ENCODE measurements at regions not wholly inside any gene's neighbourhood (a gene's known extent, or its start where the extent isn't known, plus 50 kb on each side); places are given as distances from the start of the nearest gene placed in this dataset.

- H3K36me3 Mint-ChIP-seq, result no peaks in the 10 kb centered on the region
- peaks cover 8% of the 10 kb centered on the region for H3K27me3 Mint-ChIP-seq
- H3K4me3 Mint-ChIP-seq, result no peak overlapping the region
- no peak for DNase-seq
- no peak overlapping the region for H3K27ac Mint-ChIP-seq
- H3K9me3 Mint-ChIP-seq, result no peaks in the 10 kb centered on the region
- H3K4me1 Mint-ChIP-seq, result no peaks in the 10 kb centered on the region
Measured at GRCh38 chr10:44845361-44846175, 65.6 kb upstream of the TMEM72 start.

GRCh38 chr10:44847110-44847509 is 64.0 kb upstream of the TMEM72 start:
- DNase-seq, result no peak
- H3K27me3 Mint-ChIP-seq, result no peaks in the 10 kb centered on the region
- no peak overlapping the region for H3K4me3 Mint-ChIP-seq
- H3K9me3 Mint-ChIP-seq, result no peaks in the 10 kb centered on the region
- no peak overlapping the region for H3K27ac Mint-ChIP-seq
- no peaks in the 10 kb centered on the region for H3K4me1 Mint-ChIP-seq
- H3K36me3 Mint-ChIP-seq, result no peaks in the 10 kb centered on the region

- Mint-ChIP-seq H3K4me1 (no peaks in the 10 kb centered on the region), H3K9me3 (no peaks in the 10 kb centered on the region), H3K4me3 (no peak overlapping the region), H3K27me3 (no peaks in the 10 kb centered on the region), H3K36me3 (no peaks in the 10 kb centered on the region), H3K27ac (no peak overlapping the region)
- DNase-seq, result no peak
Measured at GRCh38 chr10:44848211-44848610, 62.9 kb upstream of the TMEM72 start.

GRCh38 chr10:44849936-44850335 is 61.2 kb upstream of the TMEM72 start:
- Mint-ChIP-seq H3K27ac (no peak overlapping the region), H3K4me3 (no peak overlapping the region), H3K9me3 (no peaks in the 10 kb centered on the region), H3K4me1 (no peaks in the 10 kb centered on the region), H3K27me3 (no peaks in the 10 kb centered on the region), H3K36me3 (no peaks in the 10 kb centered on the region)
- no peak for DNase-seq

DNA sequence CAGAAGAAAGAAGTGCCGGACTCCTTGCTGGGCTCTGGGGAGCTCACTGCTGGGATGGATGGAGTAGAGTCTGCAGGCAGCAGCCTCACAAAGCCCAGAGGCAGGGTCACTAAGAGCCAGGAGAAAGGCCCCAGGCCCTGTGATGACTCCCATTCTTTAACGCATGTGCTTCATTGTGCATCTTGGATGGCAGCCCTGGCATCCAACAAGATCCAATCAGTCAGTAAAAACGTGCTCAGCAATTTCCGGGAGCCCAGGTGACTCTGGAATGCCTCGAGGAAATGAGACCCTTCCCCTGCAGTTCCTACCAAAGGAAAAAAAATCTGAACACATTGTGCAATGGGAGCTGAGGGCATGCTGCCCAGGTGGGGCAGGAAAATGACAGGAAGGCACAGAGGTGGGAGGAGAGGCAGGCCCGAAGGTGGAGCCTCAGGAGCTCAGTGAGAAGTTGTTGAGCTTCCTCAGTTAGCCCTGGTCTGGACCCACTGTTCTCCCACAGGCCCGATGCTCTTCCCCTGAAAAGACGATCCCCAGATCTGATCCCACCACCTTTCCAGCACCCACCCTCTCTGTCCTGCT is 60.7 kb upstream of the TMEM72 start:
- no peaks in the 10 kb centered on the region for H3K27me3 Mint-ChIP-seq
- H3K27ac Mint-ChIP-seq, result no peak overlapping the region
- H3K4me3 Mint-ChIP-seq, result no peak overlapping the region
- DNase-seq, result no peak
- H3K9me3 Mint-ChIP-seq, result no peaks in the 10 kb centered on the region
- no peaks in the 10 kb centered on the region for H3K36me3 Mint-ChIP-seq
- H3K4me1 Mint-ChIP-seq, result no peaks in the 10 kb centered on the region

DNA sequence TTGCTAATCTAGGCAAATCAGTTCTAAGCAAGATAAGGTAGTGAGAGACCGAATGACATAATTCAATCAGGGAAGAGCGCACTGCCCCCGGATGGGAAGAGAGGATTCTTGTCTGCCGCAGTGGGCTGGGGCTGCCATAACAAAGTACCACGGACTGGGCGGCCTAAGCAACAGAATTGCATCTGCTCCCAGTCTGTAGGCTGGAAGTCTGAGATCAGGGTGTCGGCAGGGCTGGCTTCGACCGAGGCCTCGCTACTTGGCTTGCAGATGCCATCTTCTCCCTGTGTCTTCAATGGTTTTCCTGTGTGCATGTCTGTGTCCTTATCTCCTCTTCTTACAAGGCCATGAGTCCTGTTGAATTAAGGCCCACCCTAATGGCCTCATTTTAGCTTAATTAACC is 59.7 kb upstream of the TMEM72 start:
- Mint-ChIP-seq H3K4me3 (no peak overlapping the region), H3K36me3 (no peaks in the 10 kb centered on the region), H3K9me3 (no peaks in the 10 kb centered on the region), H3K27me3 (no peaks in the 10 kb centered on the region), H3K4me1 (no peaks in the 10 kb centered on the region), H3K27ac (no peak overlapping the region)
- no peak for DNase-seq

- no peaks in the 10 kb centered on the region for H3K9me3 Mint-ChIP-seq
- no peak for DNase-seq
- no peaks in the 10 kb centered on the region for H3K27me3 Mint-ChIP-seq
- H3K27ac Mint-ChIP-seq, result no peak overlapping the region
- no peak overlapping the region for H3K4me3 Mint-ChIP-seq
- H3K36me3 Mint-ChIP-seq, result no peaks in the 10 kb centered on the region
- H3K4me1 Mint-ChIP-seq, result no peaks in the 10 kb centered on the region
Measured at GRCh38 chr10:44851881-44852280, 59.3 kb upstream of the TMEM72 start.

GRCh38 chr10:44853148-44853734 is 57.9 kb upstream of the TMEM72 start:
- Mint-ChIP-seq H3K27ac (no peak overlapping the region), H3K4me1 (no peaks in the 10 kb centered on the region), H3K36me3 (no peaks in the 10 kb centered on the region), H3K4me3 (no peak overlapping the region), H3K9me3 (no peaks in the 10 kb centered on the region), H3K27me3 (no peaks in the 10 kb centered on the region)
- DNase-seq, result no peak

GRCh38 chr10:44853796-44854195 is 57.3 kb upstream of the TMEM72 start:
- DNase-seq, result no peak
- Mint-ChIP-seq H3K27me3 (no peaks in the 10 kb centered on the region), H3K27ac (no peak overlapping the region), H3K9me3 (no peaks in the 10 kb centered on the region), H3K4me1 (no peaks in the 10 kb centered on the region), H3K4me3 (no peak overlapping the region), H3K36me3 (no peaks in the 10 kb centered on the region)

DNA sequence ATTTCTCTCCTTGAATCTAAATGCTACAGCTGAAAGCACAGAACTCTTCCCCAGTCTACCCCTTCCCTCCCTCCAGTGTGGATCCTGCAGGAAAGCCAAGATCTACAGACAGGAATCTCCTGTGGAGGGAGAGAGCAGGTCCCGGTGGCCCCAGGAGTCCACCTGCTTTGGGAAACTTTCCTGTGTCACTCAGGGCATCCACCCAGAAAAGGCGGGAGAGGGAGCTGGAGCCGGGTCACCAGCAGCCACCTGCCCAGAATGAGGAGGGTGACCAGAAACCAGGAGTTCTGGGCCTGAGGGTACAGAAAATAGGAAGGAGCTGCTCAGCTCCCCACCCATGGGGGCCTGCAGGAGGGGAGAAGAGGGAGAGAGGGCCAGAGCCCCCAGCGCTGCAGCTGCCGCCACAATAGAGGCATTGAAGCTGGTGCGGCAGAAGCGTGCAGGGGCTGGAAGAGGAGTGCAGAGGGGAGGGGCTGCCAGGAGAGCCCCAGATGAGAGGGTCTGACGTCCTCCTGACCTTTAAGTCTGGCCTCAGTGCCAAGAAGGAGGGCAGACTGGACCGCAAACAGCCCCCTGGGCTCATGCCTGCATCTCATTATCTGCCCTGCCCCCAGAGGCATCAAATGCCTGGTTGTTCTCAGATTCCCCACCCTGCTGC is 56.3 kb upstream of the TMEM72 start:
- Mint-ChIP-seq H3K4me1 (no peaks in the 10 kb centered on the region), H3K27ac (no peak overlapping the region), H3K4me3 (no peak overlapping the region), H3K27me3 (no peaks in the 10 kb centered on the region), H3K36me3 (no peaks in the 10 kb centered on the region), H3K9me3 (no peaks in the 10 kb centered on the region)
- DNase-seq, result no peak

- no peaks in the 10 kb centered on the region for H3K9me3 Mint-ChIP-seq
- no peak overlapping the region for H3K4me3 Mint-ChIP-seq
- DNase-seq, result no peak
- no peaks in the 10 kb centered on the region for H3K27me3 Mint-ChIP-seq
- H3K4me1 Mint-ChIP-seq, result no peaks in the 10 kb centered on the region
- H3K36me3 Mint-ChIP-seq, result no peaks in the 10 kb centered on the region
- H3K27ac Mint-ChIP-seq, result no peak overlapping the region
Measured at GRCh38 chr10:44856696-44857095, 54.4 kb upstream of the TMEM72 start.

DNA sequence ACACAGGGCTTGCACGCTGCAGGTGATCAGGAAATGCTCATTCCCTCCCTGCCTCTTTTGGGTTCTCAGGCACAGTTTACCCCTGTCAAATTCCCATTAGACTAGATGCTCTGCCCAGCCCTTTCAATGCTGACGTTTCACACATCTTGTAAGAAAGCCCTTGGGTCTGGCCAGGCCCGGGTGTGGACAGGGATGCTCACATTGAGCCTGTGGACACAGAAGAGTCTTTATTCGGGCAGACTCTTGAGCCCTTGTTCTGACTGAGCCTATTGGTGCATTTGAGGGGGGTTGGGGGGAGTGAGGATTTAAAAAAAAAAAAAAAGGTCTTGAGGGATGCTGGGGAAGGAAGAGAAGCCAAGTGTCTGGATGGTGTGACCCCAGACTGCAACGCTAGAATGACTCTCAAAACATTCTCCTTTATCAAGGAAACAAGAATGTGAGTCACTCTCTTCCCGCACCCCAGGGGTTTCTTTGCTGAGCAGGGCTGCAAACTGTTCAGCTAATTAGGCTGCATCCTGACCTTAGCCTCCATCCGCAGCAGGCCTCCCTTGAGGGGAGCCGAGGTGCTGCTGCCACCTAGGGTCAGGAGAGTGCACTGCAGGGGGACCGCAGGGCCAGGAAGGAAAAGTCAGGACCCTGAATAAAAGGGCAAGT is 53.6 kb upstream of the TMEM72 start:
- no peaks in the 10 kb centered on the region for H3K9me3 Mint-ChIP-seq

DNA sequence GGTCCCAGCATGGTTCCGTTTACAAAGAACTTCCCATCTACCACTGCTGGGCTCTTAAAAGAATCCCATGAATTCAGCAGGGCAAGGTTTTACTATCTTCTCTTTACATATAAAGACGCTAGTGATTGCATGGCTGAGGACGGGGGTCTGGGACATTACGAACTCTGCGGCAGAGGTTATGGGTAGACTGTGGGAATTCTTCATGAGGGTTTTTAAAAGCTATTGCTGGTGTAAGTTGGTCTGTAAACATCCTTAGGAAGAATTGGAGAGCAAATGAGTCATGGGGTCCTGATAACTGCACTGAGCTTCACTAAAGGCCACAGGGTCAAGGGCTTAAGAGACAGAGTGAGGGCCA is 53.1 kb upstream of the TMEM72 start:
- peaks cover under 1% of the 10 kb centered on the region for H3K4me1 Mint-ChIP-seq
- H3K4me3 Mint-ChIP-seq, result no peak overlapping the region
- no peaks in the 10 kb centered on the region for H3K36me3 Mint-ChIP-seq
- H3K27ac Mint-ChIP-seq, result no peak overlapping the region
- no peaks in the 10 kb centered on the region for H3K9me3 Mint-ChIP-seq
- H3K27me3 Mint-ChIP-seq, result peaks cover 7% of the 10 kb centered on the region
- no peak for DNase-seq

More for the DNA sequence above, 53.6 kb upstream of the TMEM72 start:
- Mint-ChIP-seq H3K27me3 (peaks cover 4% of the 10 kb centered on the region), H3K36me3 (no peaks in the 10 kb centered on the region), H3K27ac (no peak overlapping the region), H3K4me1 (no peaks in the 10 kb centered on the region), H3K4me3 (no peak overlapping the region)
- peak; percentile 57 for DNase-seq

- no peak for DNase-seq
- no peaks in the 10 kb centered on the region for H3K9me3 Mint-ChIP-seq
Measured at GRCh38 chr10:44858988-44859387, 52.1 kb upstream of the TMEM72 start.

More at GRCh38 chr10:44858988-44859387, 52.1 kb upstream of the TMEM72 start:
- H3K4me3 Mint-ChIP-seq, result no peak overlapping the region
- no peaks in the 10 kb centered on the region for H3K36me3 Mint-ChIP-seq
- peaks cover 15% of the 10 kb centered on the region for H3K27me3 Mint-ChIP-seq
- no peak overlapping the region for H3K27ac Mint-ChIP-seq
- H3K4me1 Mint-ChIP-seq, result peaks cover 6% of the 10 kb centered on the region

All from activated naive CD8-positive, alpha-beta T cell treated with anti-CD3 and anti-CD28 coated beads for 36 hours (primary cell).